ENCODE measurements at regions not wholly inside any gene's neighbourhood (a gene's known extent, or its start where the extent isn't known, plus 50 kb on each side); places are given as distances from the start of the nearest gene placed in this dataset.

DNA sequence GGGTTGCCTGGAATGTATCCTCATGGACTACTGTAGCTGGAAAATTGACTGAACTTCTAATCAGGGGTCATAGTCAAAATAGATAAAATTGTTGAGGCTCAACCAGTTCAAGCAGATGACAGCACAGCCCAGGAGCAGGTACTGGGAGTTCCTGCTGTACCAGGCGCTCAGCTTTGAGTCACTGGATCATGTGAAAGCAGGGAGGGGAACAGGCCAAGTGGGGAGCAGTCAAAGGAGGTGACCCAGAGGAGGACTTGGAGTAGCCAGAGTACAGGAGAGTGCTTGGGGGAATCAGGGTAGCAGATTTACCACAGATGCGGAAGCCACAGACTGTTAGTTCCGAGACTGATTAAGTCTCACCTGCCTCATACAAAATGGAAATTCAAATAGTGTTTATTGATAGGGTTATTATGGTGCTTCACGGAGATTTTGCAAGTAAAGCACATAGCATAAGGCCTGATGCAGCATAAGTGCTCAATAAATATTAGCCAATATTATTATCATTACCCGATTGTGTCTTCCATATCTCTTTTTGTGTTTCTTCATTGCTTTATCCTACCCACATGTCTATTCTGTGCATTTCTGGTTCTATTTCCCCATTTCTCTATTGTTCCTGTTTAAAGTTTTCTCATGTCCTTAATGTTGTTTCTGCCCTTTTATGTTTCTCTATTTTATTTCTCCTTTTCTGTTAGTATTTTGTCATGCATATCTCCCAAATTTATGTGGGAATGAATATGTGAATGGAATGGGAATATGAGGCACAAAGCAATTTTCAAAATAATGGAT is 369.2 kb upstream of the MCTP2 start:
- Histone ChIP-seq H2AK5ac (ENCODE audit: low read length) (no peak overlapping the region), H3K23ac (ENCODE audit: low read length) (no peak overlapping the region), H3K56ac (ENCODE audit: low read length) (no peak overlapping the region), H2BK15ac (replicated peaks; ENCODE audit: low read depth) (no peak overlapping the region), H3K27me3 (ENCODE audit: insufficient read depth, low read length, poor library complexity) (no peaks in the 10 kb centered on the region), H3K9ac (ENCODE audit: low read length) (no peak overlapping the region), H3K4me1 (ENCODE audit: control insufficient read depth, low read depth, low read length) (no peaks in the 10 kb centered on the region), H4K8ac (ENCODE audit: low read depth, low read length) (no peak overlapping the region), H3K4me3 (ENCODE audit: low read length) (no peak overlapping the region), H3K79me1 (ENCODE audit: low read length) (no peaks in the 10 kb centered on the region), H3K4me2 (ENCODE audit: low read length) (no peak overlapping the region), H3K79me2 (ENCODE audit: control insufficient read depth, insufficient read depth, low read length) (no peaks in the 10 kb centered on the region), H2BK120ac (ENCODE audit: low read depth, low read length) (no peak overlapping the region), H3K18ac (ENCODE audit: low read length) (no peak overlapping the region), H3K4ac (ENCODE audit: low read depth, low read length) (no peak overlapping the region), H4K5ac (ENCODE audit: low read length) (no peak overlapping the region), H3K27ac (ENCODE audit: low read depth, low read length) (no peak overlapping the region), H3K36me3 (ENCODE audit: control insufficient read depth, insufficient read depth, low read length) (no peaks in the 10 kb centered on the region), H2BK5ac (ENCODE audit: low read length) (no peak overlapping the region)
- no CpG with 5 or more reads among the region's 5 CpGs for WGBS (ENCODE audit: extremely low coverage, insufficient coverage, low lambda C conversion rate)
- DNase-seq: no peak

DNA sequence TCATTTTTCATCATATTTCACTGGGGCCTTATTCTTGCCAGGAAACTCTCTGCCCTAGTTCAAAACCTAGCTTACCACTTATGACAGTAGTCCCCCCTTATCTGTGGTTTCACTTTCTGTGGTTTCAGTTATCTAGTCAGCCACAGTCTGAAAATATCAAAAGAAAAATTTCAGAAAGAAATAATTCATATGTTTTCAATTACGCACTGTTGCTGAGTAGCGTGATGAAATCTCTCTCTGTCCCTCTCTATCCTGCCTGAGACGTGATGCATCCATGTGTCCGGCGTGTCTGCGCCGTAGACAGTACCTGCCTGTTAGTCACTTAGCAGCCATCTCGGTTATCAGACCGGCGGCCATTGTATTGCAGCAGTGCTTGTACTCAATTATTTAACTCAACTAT is 369.9 kb upstream of the MCTP2 start:
- H3K27ac ChIP-seq (ENCODE audit: low read depth, low read length): no peak overlapping the region
- no peak overlapping the region for H2BK5ac ChIP-seq (ENCODE audit: low read length)
- no peak overlapping the region for H3K18ac ChIP-seq (ENCODE audit: low read length)
- no peaks in the 10 kb centered on the region for H3K27me3 ChIP-seq (ENCODE audit: insufficient read depth, low read length, poor library complexity)
- H2BK15ac ChIP-seq (replicated peaks; ENCODE audit: low read depth): no peak overlapping the region
- H2AK5ac ChIP-seq (ENCODE audit: low read length): no peak overlapping the region
- no peaks in the 10 kb centered on the region for H3K79me2 ChIP-seq (ENCODE audit: control insufficient read depth, insufficient read depth, low read length)
- H3K23ac ChIP-seq (ENCODE audit: low read length): no peak overlapping the region
- H2BK120ac ChIP-seq (ENCODE audit: low read depth, low read length): no peak overlapping the region
- no peak overlapping the region for H4K8ac ChIP-seq (ENCODE audit: low read depth, low read length)
- H3K56ac ChIP-seq (ENCODE audit: low read length): no peak overlapping the region
- H3K4ac ChIP-seq (ENCODE audit: low read depth, low read length): no peak overlapping the region
- no peaks in the 10 kb centered on the region for H3K36me3 ChIP-seq (ENCODE audit: control insufficient read depth, insufficient read depth, low read length)
- no peak overlapping the region for H3K4me2 ChIP-seq (ENCODE audit: low read length)
- no peaks in the 10 kb centered on the region for H3K79me1 ChIP-seq (ENCODE audit: low read length)
- H3K4me1 ChIP-seq (ENCODE audit: control insufficient read depth, low read depth, low read length): no peaks in the 10 kb centered on the region
- WGBS (ENCODE audit: extremely low coverage, insufficient coverage, low lambda C conversion rate): no CpG with 5 or more reads among the region's 10 CpGs
- no peak overlapping the region for H3K4me3 ChIP-seq (ENCODE audit: low read length)
- no peak overlapping the region for H4K5ac ChIP-seq (ENCODE audit: low read length)
- DNase-seq: no peak
- no peak overlapping the region for H3K9ac ChIP-seq (ENCODE audit: low read length)

DNA sequence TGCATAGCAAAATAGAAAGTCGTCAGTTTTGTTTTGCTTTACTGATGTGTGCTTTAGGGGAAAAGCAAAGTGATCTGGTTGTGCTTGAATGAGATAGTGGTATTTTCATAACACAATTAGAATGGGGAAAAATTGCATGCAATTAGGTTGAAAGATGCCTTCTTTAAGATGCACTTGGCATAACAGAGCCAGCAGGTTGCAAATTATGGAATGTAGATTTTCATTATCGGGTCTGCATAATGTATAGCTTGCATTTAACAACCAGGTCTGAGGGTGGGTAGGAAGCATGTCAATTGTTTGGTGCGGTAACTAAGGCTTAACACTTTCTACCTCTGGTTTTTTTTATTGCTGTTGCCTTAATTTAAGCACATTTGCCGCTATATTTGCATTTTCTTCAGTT is 370.7 kb upstream of the MCTP2 start:
- WGBS (ENCODE audit: extremely low coverage, insufficient coverage, low lambda C conversion rate): no CpG with 5 or more reads among the region's 4 CpGs
- Histone ChIP-seq H3K18ac (ENCODE audit: low read length) (no peak overlapping the region), H3K36me3 (ENCODE audit: control insufficient read depth, insufficient read depth, low read length) (no peaks in the 10 kb centered on the region), H2BK120ac (ENCODE audit: low read depth, low read length) (no peak overlapping the region), H3K4ac (ENCODE audit: low read depth, low read length) (no peak overlapping the region), H3K56ac (ENCODE audit: low read length) (no peak overlapping the region), H3K27me3 (ENCODE audit: insufficient read depth, low read length, poor library complexity) (no peaks in the 10 kb centered on the region), H2AK5ac (ENCODE audit: low read length) (no peak overlapping the region), H4K8ac (ENCODE audit: low read depth, low read length) (no peak overlapping the region), H3K4me2 (ENCODE audit: low read length) (no peak overlapping the region), H3K23ac (ENCODE audit: low read length) (no peak overlapping the region), H3K9ac (ENCODE audit: low read length) (no peak overlapping the region), H3K27ac (ENCODE audit: low read depth, low read length) (no peak overlapping the region), H3K79me1 (ENCODE audit: low read length) (no peaks in the 10 kb centered on the region), H3K4me1 (ENCODE audit: control insufficient read depth, low read depth, low read length) (no peaks in the 10 kb centered on the region), H2BK15ac (replicated peaks; ENCODE audit: low read depth) (no peak overlapping the region), H4K5ac (ENCODE audit: low read length) (no peak overlapping the region), H2BK5ac (ENCODE audit: low read length) (no peak overlapping the region), H3K79me2 (ENCODE audit: control insufficient read depth, insufficient read depth, low read length) (no peaks in the 10 kb centered on the region), H3K4me3 (ENCODE audit: low read length) (no peak overlapping the region)
- DNase-seq: no peak

DNA sequence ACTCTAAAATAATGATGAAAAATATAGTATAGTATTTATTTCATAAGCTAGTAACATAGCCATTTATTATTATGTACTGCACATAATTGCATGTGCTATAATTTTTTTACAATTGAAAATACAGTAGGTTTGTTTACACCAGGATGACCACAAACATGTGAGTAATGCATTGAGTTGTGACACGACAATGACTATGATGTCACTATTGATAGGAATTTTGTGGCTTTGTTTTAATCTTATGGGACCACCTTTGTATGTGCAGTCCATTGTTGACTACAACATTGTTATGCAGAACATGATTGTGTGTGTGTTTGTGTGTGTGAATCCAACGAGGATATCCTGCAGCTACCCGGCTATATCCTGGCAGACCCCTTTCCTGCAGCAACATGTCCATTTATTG is 372.2 kb upstream of the MCTP2 start:
- no peak overlapping the region for H3K18ac ChIP-seq (ENCODE audit: low read length)
- no peak overlapping the region for H3K4me2 ChIP-seq (ENCODE audit: low read length)
- H3K27ac ChIP-seq (ENCODE audit: low read depth, low read length): no peak overlapping the region
- H3K9ac ChIP-seq (ENCODE audit: low read length): no peak overlapping the region
- WGBS (ENCODE audit: extremely low coverage, insufficient coverage, low lambda C conversion rate): no CpG with 5 or more reads among the region's 3 CpGs
- no peaks in the 10 kb centered on the region for H3K27me3 ChIP-seq (ENCODE audit: insufficient read depth, low read length, poor library complexity)
- no peaks in the 10 kb centered on the region for H3K79me2 ChIP-seq (ENCODE audit: control insufficient read depth, insufficient read depth, low read length)
- no peaks in the 10 kb centered on the region for H3K4me1 ChIP-seq (ENCODE audit: control insufficient read depth, low read depth, low read length)
- no peak overlapping the region for H2BK120ac ChIP-seq (ENCODE audit: low read depth, low read length)
- no peak overlapping the region for H4K5ac ChIP-seq (ENCODE audit: low read length)
- no peak overlapping the region for H4K8ac ChIP-seq (ENCODE audit: low read depth, low read length)
- no peak overlapping the region for H3K56ac ChIP-seq (ENCODE audit: low read length)
- H2BK15ac ChIP-seq (replicated peaks; ENCODE audit: low read depth): no peak overlapping the region
- no peak overlapping the region for H3K4ac ChIP-seq (ENCODE audit: low read depth, low read length)
- H3K4me3 ChIP-seq (ENCODE audit: low read length): no peak overlapping the region
- H3K36me3 ChIP-seq (ENCODE audit: control insufficient read depth, insufficient read depth, low read length): no peaks in the 10 kb centered on the region
- no peak overlapping the region for H3K23ac ChIP-seq (ENCODE audit: low read length)
- no peak overlapping the region for H2BK5ac ChIP-seq (ENCODE audit: low read length)
- H3K79me1 ChIP-seq (ENCODE audit: low read length): no peaks in the 10 kb centered on the region
- no peak overlapping the region for H2AK5ac ChIP-seq (ENCODE audit: low read length)
- DNase-seq: no peak

DNA sequence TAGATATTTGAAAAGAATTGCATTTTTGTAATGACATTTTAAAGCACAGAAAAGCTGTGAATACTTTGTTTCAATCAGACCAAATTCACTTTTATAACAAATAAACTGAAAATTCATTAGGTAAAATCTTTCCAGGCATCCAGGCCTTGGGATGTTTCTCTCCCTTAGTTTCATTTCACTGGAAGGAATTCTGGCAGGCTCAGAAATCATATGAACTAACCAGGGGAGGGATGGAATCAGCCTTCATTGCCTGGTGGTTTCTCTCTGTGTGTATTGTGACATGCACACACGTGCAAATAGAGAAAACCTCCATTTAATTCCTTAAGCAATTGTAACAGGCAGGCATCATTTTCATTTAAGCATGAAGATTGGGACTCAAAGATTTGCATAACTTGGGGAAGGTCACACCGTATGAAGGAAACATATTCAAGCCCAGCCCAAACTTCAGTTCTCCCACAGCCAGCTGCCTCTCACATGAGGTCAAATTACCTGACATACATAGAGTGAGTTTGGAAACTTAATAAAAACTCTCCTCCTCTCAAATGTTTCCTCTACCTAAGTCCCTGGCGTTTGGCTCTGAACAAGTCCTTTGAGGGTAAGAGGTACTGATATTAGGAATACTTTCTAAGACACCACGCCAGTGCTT is 376.1 kb upstream of the MCTP2 start:
- Histone ChIP-seq H3K79me1 (ENCODE audit: low read length) (no peaks in the 10 kb centered on the region), H3K23ac (ENCODE audit: low read length) (no peak overlapping the region), H3K27me3 (ENCODE audit: insufficient read depth, low read length, poor library complexity) (no peaks in the 10 kb centered on the region), H3K56ac (ENCODE audit: low read length) (no peak overlapping the region), H3K79me2 (ENCODE audit: control insufficient read depth, insufficient read depth, low read length) (no peaks in the 10 kb centered on the region), H4K5ac (ENCODE audit: low read length) (no peak overlapping the region), H2BK5ac (ENCODE audit: low read length) (no peak overlapping the region), H3K4ac (ENCODE audit: low read depth, low read length) (no peak overlapping the region), H3K4me3 (ENCODE audit: low read length) (no peak overlapping the region), H3K27ac (ENCODE audit: low read depth, low read length) (no peak overlapping the region), H2AK5ac (ENCODE audit: low read length) (no peak overlapping the region), H2BK15ac (replicated peaks; ENCODE audit: low read depth) (no peak overlapping the region), H3K36me3 (ENCODE audit: control insufficient read depth, insufficient read depth, low read length) (no peaks in the 10 kb centered on the region), H3K4me1 (ENCODE audit: control insufficient read depth, low read depth, low read length) (no peaks in the 10 kb centered on the region), H4K8ac (ENCODE audit: low read depth, low read length) (no peak overlapping the region), H3K9ac (ENCODE audit: low read length) (no peak overlapping the region), H3K18ac (ENCODE audit: low read length) (no peak overlapping the region), H2BK120ac (ENCODE audit: low read depth, low read length) (no peak overlapping the region), H3K4me2 (ENCODE audit: low read length) (no peak overlapping the region)
- WGBS (ENCODE audit: extremely low coverage, insufficient coverage, low lambda C conversion rate): no CpG with 5 or more reads among the region's 4 CpGs
- DNase-seq: no peak
